OCI-LY7 (cell line): ENCODE measurements at regions not wholly inside any gene's neighbourhood (a gene's known extent, or its start where the extent isn't known, plus 50 kb on each side); places are given as distances from the start of the nearest gene placed in this dataset.

ENCODE experiments used
- CTCF ChIP-seq: fragments of 200-600 bp; sonication (generic); conservative IDR thresholded peaks from 2 replicates; pipeline ENCODE4 v1.5.1; 2014; ENCODE audit warnings: mild to moderate bottlenecking, antibody characterized with exemption, low read length, moderate library complexity, mixed read lengths
- EZH2phosphoT487 ChIP-seq: fragments of 200-600 bp; sonication (generic); IDR thresholded peaks from 2 replicates; pipeline ENCODE4 v1.6.1; 2018; ENCODE audit warnings: low read depth, borderline replicate concordance, mild to moderate bottlenecking, mixed run types, antibody characterized with exemption, low read length, moderate library complexity, mixed read lengths

- peak; percentile 78 for TF ChIP-seq CTCF
- TF ChIP-seq EZH2phosphoT487, result no peak
Measured at GRCh38 chr6:139881728-139882211, 507.3 kb upstream of the CITED2 start.
